H1 (cell line): ENCODE measurements at regions not wholly inside any gene's neighbourhood (a gene's known extent, or its start where the extent isn't known, plus 50 kb on each side); places are given as distances from the start of the nearest gene placed in this dataset.

Experiments
- ATF3 ChIP-seq: IDR thresholded peaks from 2 replicates; pipeline ENCODE4 v1.6.1; 2011; ENCODE audit warnings: low read depth, mild to moderate bottlenecking, low read length; ENCODE audit not compliant: insufficient read depth
- CBX5 ChIP-seq: fragments of 300-800, 300-1000 bp; sonication (generic); IDR thresholded peaks from 2 replicates; pipeline ENCODE4 v1.7.1; 2016; ENCODE audit warnings: antibody characterized with exemption, low read length, low read depth
- CBX8 ChIP-seq: fragments of 300-800, 300-1000 bp; sonication (generic); IDR thresholded peaks from 2 replicates; pipeline ENCODE4 v1.7.1; 2016; ENCODE audit warnings: low read depth, low read length, borderline replicate concordance
- CTCF ChIP-seq, 3 experiments: IDR thresholded peaks; 1 replicate in 2 of 3; 2 replicates in 1 of 3; pipeline versions ENCODE4 v1.5.1 to v1.6.1; 2011; ENCODE audit warnings: low read length in 3 of 3, mild to moderate bottlenecking in 3 of 3, inconsistent platforms in 2 of 3, low read depth in 1 of 3, moderate library complexity in 1 of 3; ENCODE audit not compliant: insufficient read depth in 1 of 3; ENCODE audit errors: control extremely low read depth in 1 of 3
- EP300 ChIP-seq, 2 experiments: IDR thresholded peaks; 1 replicate in 1 of 2; 2 replicates in 1 of 2; pipeline ENCODE4 v1.6.1; 2011 to 2012; ENCODE audit warnings: low read depth in 2 of 2, low read length in 2 of 2, mild to moderate bottlenecking in 2 of 2, borderline replicate concordance in 1 of 2, inconsistent platforms in 1 of 2, moderate library complexity in 1 of 2
- PHF8 ChIP-seq: fragments of 200-600 bp; sonication (generic); conservative IDR thresholded peaks from 2 replicates; pipeline ENCODE4 v1.7.1; 2012; ENCODE audit warnings: low read depth, mild to moderate bottlenecking, inconsistent platforms, low read length, moderate library complexity
- POLR2AphosphoS5 ChIP-seq: IDR thresholded peaks from 2 replicates; pipeline ENCODE4 v1.6.1; 2011; ENCODE audit warnings: low read depth, low read length
- SRF ChIP-seq: IDR thresholded peaks from 2 replicates; pipeline ENCODE4 v1.6.1; 2011; ENCODE audit warnings: mild to moderate bottlenecking, low read depth, low read length, moderate library complexity
- USF2 ChIP-seq: IDR thresholded peaks from 2 replicates; pipeline ENCODE4 v1.6.1; 2011; ENCODE audit warnings: low read length, improper control_type of control experiment

GRCh38 chr12:114221136-114221833, 184.7 kb downstream of the TBX5 start:
- no peak for TF ChIP-seq CTCF (IDR thresholded peaks at IDR 0.05; ENCODE audit: control extremely low read depth in 1 of 3, insufficient read depth in 1 of 3, low read depth in 1 of 3, low read length in 3 of 3)
- TF ChIP-seq PHF8: no peak
- TF ChIP-seq CBX5: no peak
- TF ChIP-seq EP300 (IDR thresholded peaks at IDR 0.05; ENCODE audit: borderline replicate concordance in 1 of 2, low read depth in 2 of 2, low read length in 2 of 2): no peak
- no peak for TF ChIP-seq SRF
- TF ChIP-seq ATF3: no peak
- TF ChIP-seq POLR2AphosphoS5: no peak
- TF ChIP-seq USF2: no peak
- TF ChIP-seq CBX8: no peak
